HG02870 (cell line): ENCODE measurements at regions not wholly inside any gene's neighbourhood (a gene's known extent, or its start where the extent isn't known, plus 50 kb on each side); places are given as distances from the start of the nearest gene placed in this dataset.
"Not testable (repeated sequence)": the region's sequence is repeated elsewhere in the genome, so short reads cannot be mapped to it uniquely, and the experiment has no call there.

Experiments
- ATAC-seq: cut with Tn5 transposase; IDR thresholded peaks from one replicate; pipeline ENCODE4 v1.9.1; 2021; ENCODE audit warnings: mild to moderate bottlenecking, moderate library complexity; ENCODE audit not compliant: unreplicated experiment

- ATAC-seq = no peak
Measured at GRCh38 chr12:9379023-9379742, 171.0 kb upstream of the PZP start.

GRCh38 chr12:9378430-9378835, 170.2 kb upstream of the PZP start:
- no peak for ATAC-seq

- ATAC-seq = no peak
Measured at GRCh38 chr12:9372202-9372601, 164.0 kb upstream of the PZP start.

- ATAC-seq = no peak
Measured at GRCh38 chr12:9367828-9368227, 159.6 kb upstream of the PZP start.

GRCh38 chr12:9367201-9367600, 159.0 kb upstream of the PZP start:
- ATAC-seq = no peak

- no peak for ATAC-seq
Measured at GRCh38 chr12:9365296-9365695, 157.1 kb upstream of the PZP start.

GRCh38 chr12:9364224-9365176, 156.3 kb upstream of the PZP start:
- ATAC-seq = peak; percentile 76

GRCh38 chr12:9363145-9363544, 154.9 kb upstream of the PZP start:
- ATAC-seq = peak; percentile 27

GRCh38 chr12:9361879-9362326, 153.7 kb upstream of the PZP start:
- peak; percentile 24 for ATAC-seq

- not testable (repeated sequence) for ATAC-seq
Measured at GRCh38 chr12:9354009-9354754, 146.0 kb upstream of the PZP start.

- no peak for ATAC-seq
Measured at GRCh38 chr12:9351136-9351535, 142.9 kb upstream of the PZP start.

- ATAC-seq = no peak
Measured at GRCh38 chr12:9349888-9350885, 142.0 kb upstream of the PZP start.

GRCh38 chr12:9348906-9349518, 140.8 kb upstream of the PZP start:
- no peak for ATAC-seq

GRCh38 chr12:9347328-9348127, 139.3 kb upstream of the PZP start:
- no peak for ATAC-seq

- no peak for ATAC-seq
Measured at GRCh38 chr12:9346866-9347327, 138.7 kb upstream of the PZP start.

- ATAC-seq = no peak
Measured at GRCh38 chr12:9345171-9345570, 137.0 kb upstream of the PZP start.

GRCh38 chr12:9344541-9344940, 136.3 kb upstream of the PZP start:
- ATAC-seq = no peak

- ATAC-seq = no peak
Measured at GRCh38 chr12:9343731-9344130, 135.5 kb upstream of the PZP start.
